PC-3 (cell line): ENCODE measurements at regions not wholly inside any gene's neighbourhood (a gene's known extent, or its start where the extent isn't known, plus 50 kb on each side); places are given as distances from the start of the nearest gene placed in this dataset.

Source experiments
- CTCF ChIP-seq: fragments of 300-600 bp; sonication (generic); conservative IDR thresholded peaks from 2 replicates; pipeline ENCODE4 v1.5.1; 2017; ENCODE audit warnings: antibody characterized with exemption, low read depth, mild to moderate bottlenecking, low read length
- EZH2 ChIP-seq: fragments of 300-600 bp; sonication (generic); IDR thresholded peaks from one replicate; pipeline ENCODE4 v1.6.1; 2017; ENCODE audit warnings: antibody characterized with exemption, mild to moderate bottlenecking, low read length; ENCODE audit not compliant: unreplicated experiment

GRCh38 chr1:22250724-22251123 lies 107.8 kb upstream of the WNT4 start:
- TF ChIP-seq CTCF (no peak), EZH2 (no peak)
